ENCODE measurements at regions not wholly inside any gene's neighbourhood (a gene's known extent, or its start where the extent isn't known, plus 50 kb on each side); places are given as distances from the start of the nearest gene placed in this dataset.

DNA sequence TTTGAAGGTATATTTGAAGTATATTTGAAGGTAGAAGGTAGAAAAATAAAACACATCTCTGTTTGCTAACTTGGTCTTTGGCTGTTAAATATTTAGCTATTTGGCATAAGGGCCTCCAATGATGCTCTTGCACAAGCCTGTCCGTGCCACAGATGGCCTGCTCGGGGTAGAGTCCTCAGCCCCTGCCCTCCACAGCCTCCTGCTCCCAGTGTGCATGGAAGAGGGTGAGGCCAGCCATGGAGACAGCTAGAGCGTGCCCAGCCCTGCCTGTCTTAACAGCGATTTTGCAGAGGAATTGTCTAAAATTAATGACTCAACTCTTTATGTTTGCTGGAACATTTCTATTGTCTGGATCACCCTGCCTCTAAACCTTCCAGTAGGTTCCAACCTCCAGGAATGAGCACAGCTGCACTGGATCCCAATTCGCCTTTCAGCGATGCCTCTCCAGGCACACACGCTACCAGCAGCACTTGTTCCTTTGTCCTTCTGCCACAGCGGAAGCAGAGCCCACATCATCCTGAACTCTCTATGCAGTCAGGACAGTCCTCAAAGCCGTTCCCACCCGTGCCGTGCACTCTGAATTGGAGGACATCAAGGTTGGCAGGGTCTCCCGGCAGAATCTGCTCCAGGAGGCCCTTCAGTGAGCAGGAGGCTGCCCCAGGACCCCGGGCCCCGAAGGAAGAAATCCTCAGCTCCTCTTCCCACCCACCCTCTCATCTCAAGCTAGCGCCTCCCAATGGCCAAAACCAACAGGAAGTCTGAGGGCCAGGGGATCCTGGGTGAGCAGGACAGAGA lies 254.0 kb upstream of the IRX1 start:
- Histone ChIP-seq H3K9ac (ENCODE audit: insufficient read depth in 1 of 2, low read depth in 2 of 2, low read length in 2 of 2) (no peak overlapping the region), H3K9me1 (ENCODE audit: control insufficient read depth, insufficient read depth, low read length) (no peaks in the 10 kb centered on the region), H3K79me2 (ENCODE audit: control insufficient read depth, insufficient read depth, low read length) (no peaks in the 10 kb centered on the region), H3K4me2 (ENCODE audit: insufficient read depth, low read length) (no peak overlapping the region), H3K9me3 (replicated peaks; ENCODE audit: control insufficient read depth, insufficient read depth, low read depth, low read length) (no peaks in the 10 kb centered on the region), H4K20me1 (replicated peaks; ENCODE audit: control insufficient read depth, insufficient read depth, low read length) (no peaks in the 10 kb centered on the region; the same call in 1 of the 2 replicates), H3K27me3 (ENCODE audit: control insufficient read depth in 2 of 2, insufficient read depth in 2 of 2, low read length in 2 of 2) (peaks cover 6 to 46% of the 10 kb centered on the region in 2 experiments; a peak in 3 of 5 replicates), H3K4me3 (no peak overlapping the region), H2AFZ (ENCODE audit: low read depth, low read length) (no peak overlapping the region), H3K27ac (ENCODE audit: extremely low read depth, low read depth, low read length) (no peak overlapping the region), H3K4me1 (replicated peaks in 1 of 2; ENCODE audit: control insufficient read depth in 2 of 2, insufficient read depth in 2 of 2, low read length in 2 of 2) (no peaks in the 10 kb centered on the region), H3K36me3 (ENCODE audit: control insufficient read depth, insufficient read depth, low read length) (no peaks in the 10 kb centered on the region)
- no peak for TF ChIP-seq SNRNP70 (optimal IDR thresholded peaks at IDR 0.05; ENCODE audit: low read depth, low read length)
- no peak for TF ChIP-seq HDAC1 (IDR thresholded peaks at IDR 0.05)
- TF ChIP-seq ELF1 (tag; IDR thresholded peaks at IDR 0.05): no peak
- ChIA-PET POLR2A (no interaction called here), CTCF (ENCODE audit: low intra/inter-chr PET ratio) (no interaction called here)
- intact Hi-C loops (cut with micrococcal nuclease) (no loop called here), in situ Hi-C loops (cut with MboI) (no loop called here)
- no peak for DNase-seq (ENCODE audit: extremely low read depth in 1 of 4, low spot score in 3 of 4)
- no peak for FAIRE-seq
- no TSS peak for BruUV-seq (replicated peaks)
- no peak for ATAC-seq
- WGBS (ENCODE audit: insufficient coverage, low coverage, missing lambda C conversion rate): under 1% methylated on average over 13 of the region's 15 CpGs

DNA sequence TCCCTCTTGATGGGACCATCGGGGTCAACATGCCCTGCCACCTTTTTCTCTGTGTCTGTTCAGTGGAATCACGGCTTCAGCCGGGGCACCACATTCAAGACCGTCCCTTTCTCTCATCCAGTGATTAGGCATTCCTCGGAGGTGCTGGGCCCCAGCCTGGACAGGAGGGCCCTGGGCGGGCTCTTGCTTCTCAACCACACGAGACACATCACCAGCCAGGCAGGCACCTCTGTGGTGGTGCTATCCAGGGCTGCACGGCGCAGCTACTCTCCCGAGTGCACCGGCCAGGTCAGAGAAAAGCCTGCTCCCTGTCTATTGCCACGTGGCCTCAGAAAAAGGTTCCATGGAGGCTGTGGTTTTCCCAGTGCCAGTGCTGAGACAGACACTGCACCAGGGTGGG lies 255.2 kb upstream of the IRX1 start:
- DNase-seq (ENCODE audit: extremely low read depth in 1 of 4, low spot score in 3 of 4) (no peak), FAIRE-seq (no peak), ATAC-seq (no peak)
- ChIA-PET CTCF (ENCODE audit: low intra/inter-chr PET ratio) (no interaction called here), POLR2A (no interaction called here)
- no peak overlapping the region for H2AFZ ChIP-seq (ENCODE audit: low read depth, low read length)
- intact Hi-C loops (cut with micrococcal nuclease): no loop called here
- H3K4me2 ChIP-seq (ENCODE audit: insufficient read depth, low read length): no peak overlapping the region
- H3K9me3 ChIP-seq (replicated peaks; ENCODE audit: control insufficient read depth, insufficient read depth, low read depth, low read length): no peaks in the 10 kb centered on the region
- in situ Hi-C loops (cut with MboI): no loop called here
- BruUV-seq (replicated peaks): no TSS peak
- no peak overlapping the region for H3K4me3 ChIP-seq
- no peaks in the 10 kb centered on the region; the same call in 1 of the 2 replicates for H4K20me1 ChIP-seq (replicated peaks; ENCODE audit: control insufficient read depth, insufficient read depth, low read length)
- H3K27me3 ChIP-seq (ENCODE audit: control insufficient read depth in 2 of 2, insufficient read depth in 2 of 2, low read length in 2 of 2): peaks cover 6 to 53% of the 10 kb centered on the region in 2 experiments; a peak in 3 of 5 replicates
- no peak overlapping the region for H3K27ac ChIP-seq (ENCODE audit: extremely low read depth, low read depth, low read length)
- no peaks in the 10 kb centered on the region for H3K79me2 ChIP-seq (ENCODE audit: control insufficient read depth, insufficient read depth, low read length)
- H3K4me1 ChIP-seq (replicated peaks in 1 of 2; ENCODE audit: control insufficient read depth in 2 of 2, insufficient read depth in 2 of 2, low read length in 2 of 2): no peaks in the 10 kb centered on the region
- no peak overlapping the region for H3K9ac ChIP-seq (ENCODE audit: insufficient read depth in 1 of 2, low read depth in 2 of 2, low read length in 2 of 2)
- H3K36me3 ChIP-seq (ENCODE audit: control insufficient read depth, insufficient read depth, low read length): no peaks in the 10 kb centered on the region
- no peaks in the 10 kb centered on the region for H3K9me1 ChIP-seq (ENCODE audit: control insufficient read depth, insufficient read depth, low read length)
- WGBS (ENCODE audit: insufficient coverage, low coverage, missing lambda C conversion rate): 0% methylated on average over 12 of the region's 12 CpGs
- no peak for TF ChIP-seq TSC22D4 (tag; IDR thresholded peaks at IDR 0.05)
- no peak for TF ChIP-seq SMARCC2 (IDR thresholded peaks at IDR 0.05; ENCODE audit: low read depth)
- TF ChIP-seq TEAD4 (IDR thresholded peaks at IDR 0.05; ENCODE audit: low read length): no peak
- no peak for TF ChIP-seq TEAD4 (CRISPR knock-in tag; IDR thresholded peaks at IDR 0.05; ENCODE audit: borderline replicate concordance)
- no peak for TF ChIP-seq RFX5 (IDR thresholded peaks at IDR 0.05; ENCODE audit: low read depth, low read length)
- no peak for TF ChIP-seq KAT2B (IDR thresholded peaks at IDR 0.05; ENCODE audit: low read depth, low read length)
- TF ChIP-seq ASH1L (IDR thresholded peaks at IDR 0.05; ENCODE audit: borderline replicate concordance, low read depth, partially characterized antibody): no peak
- no peak for TF ChIP-seq PHTF2 (CRISPR knock-in tag; IDR thresholded peaks at IDR 0.05)
- TF ChIP-seq, protein P1, sequence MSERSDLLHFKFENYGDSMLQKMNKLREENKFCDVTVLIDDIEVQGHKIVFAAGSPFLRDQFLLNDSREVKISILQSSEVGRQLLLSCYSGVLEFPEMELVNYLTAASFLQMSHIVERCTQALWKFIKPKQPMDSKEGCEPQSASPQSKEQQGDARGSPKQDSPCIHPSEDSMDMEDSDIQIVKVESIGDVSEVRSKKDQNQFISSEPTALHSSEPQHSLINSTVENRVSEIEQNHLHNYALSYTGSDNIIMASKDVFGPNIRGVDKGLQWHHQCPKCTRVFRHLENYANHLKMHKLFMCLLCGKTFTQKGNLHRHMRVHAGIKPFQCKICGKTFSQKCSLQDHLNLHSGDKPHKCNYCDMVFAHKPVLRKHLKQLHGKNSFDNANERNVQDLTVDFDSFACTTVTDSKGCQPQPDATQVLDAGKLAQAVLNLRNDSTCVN (CRISPR knock-in tag; IDR thresholded peaks at IDR 0.05): no peak
- TF ChIP-seq, protein P2, sequence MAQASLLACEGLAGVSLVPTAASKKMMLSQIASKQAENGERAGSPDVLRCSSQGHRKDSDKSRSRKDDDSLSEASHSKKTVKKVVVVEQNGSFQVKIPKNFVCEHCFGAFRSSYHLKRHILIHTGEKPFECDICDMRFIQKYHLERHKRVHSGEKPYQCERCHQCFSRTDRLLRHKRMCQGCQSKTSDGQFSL (CRISPR knock-in tag; IDR thresholded peaks at IDR 0.05): no peak
- TF ChIP-seq, protein P2 (tag; IDR thresholded peaks at IDR 0.05): no peak
- TF ChIP-seq ZNF785 (CRISPR knock-in tag; IDR thresholded peaks at IDR 0.05): no peak
- TF ChIP-seq ZFP1 (CRISPR knock-in tag; IDR thresholded peaks at IDR 0.05): no peak
